ENCODE measurements at regions not wholly inside any gene's neighbourhood (a gene's known extent, or its start where the extent isn't known, plus 50 kb on each side); places are given as distances from the start of the nearest gene placed in this dataset.

DNA sequence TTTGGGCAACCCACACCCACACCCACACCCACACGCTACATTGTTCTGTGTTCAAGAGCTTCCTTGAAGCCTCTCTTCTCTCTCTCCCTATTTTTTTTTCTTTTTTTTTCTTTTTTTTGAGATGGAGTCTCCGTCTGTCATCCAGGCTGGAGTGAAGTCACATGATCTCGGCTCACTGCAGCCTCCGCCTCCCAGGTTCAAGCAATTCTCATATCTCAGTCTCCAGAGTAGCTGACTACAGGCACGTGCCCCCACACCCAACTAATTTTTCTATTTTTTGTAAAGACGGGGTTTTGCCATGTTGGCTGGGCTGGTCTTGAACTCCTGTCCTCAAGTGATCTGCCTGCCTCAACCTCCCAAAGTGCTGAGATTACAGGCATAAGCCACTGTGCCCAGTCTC lies 271.1 kb downstream of the SHQ1 start:
- DNase-seq (ENCODE audit: low spot score in 2 of 2, unreplicated experiment in 2 of 2): no peak
- Mint-ChIP-seq H3K36me3 (no peaks in the 10 kb centered on the region), H3K27me3 (ENCODE audit: low read depth) (no peaks in the 10 kb centered on the region), H3K4me1 (no peaks in the 10 kb centered on the region), H3K27ac (no peak overlapping the region), H3K9me3 (no peaks in the 10 kb centered on the region), H3K4me3 (no peak overlapping the region)
- TF ChIP-seq, protein P1, sequence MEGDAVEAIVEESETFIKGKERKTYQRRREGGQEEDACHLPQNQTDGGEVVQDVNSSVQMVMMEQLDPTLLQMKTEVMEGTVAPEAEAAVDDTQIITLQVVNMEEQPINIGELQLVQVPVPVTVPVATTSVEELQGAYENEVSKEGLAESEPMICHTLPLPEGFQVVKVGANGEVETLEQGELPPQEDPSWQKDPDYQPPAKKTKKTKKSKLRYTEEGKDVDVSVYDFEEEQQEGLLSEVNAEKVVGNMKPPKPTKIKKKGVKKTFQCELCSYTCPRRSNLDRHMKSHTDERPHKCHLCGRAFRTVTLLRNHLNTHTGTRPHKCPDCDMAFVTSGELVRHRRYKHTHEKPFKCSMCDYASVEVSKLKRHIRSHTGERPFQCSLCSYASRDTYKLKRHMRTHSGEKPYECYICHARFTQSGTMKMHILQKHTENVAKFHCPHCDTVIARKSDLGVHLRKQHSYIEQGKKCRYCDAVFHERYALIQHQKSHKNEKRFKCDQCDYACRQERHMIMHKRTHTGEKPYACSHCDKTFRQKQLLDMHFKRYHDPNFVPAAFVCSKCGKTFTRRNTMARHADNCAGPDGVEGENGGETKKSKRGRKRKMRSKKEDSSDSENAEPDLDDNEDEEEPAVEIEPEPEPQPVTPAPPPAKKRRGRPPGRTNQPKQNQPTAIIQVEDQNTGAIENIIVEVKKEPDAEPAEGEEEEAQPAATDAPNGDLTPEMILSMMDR (IDR thresholded peaks at IDR 0.05; ENCODE audit: unreplicated experiment): no peak

DNA sequence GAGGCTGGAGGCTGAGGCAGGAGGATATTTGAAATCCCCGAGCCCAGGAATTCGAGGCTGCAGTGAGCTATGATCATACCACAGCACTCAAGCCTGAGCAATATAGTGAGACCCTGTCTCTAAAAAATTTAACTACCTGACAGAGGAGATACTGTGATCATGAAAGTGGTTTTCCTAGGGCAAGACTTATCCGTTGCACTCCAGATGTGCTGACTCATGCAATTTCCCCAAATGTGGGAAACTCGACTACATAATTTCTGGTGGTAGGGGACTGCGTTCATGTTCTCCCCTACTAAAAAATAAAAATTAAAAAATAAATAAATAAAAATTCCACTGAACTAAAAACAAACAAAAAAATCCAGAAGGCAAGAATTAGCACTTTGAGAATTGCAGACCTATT lies 271.7 kb downstream of the SHQ1 start:
- Mint-ChIP-seq H3K4me3 (no peak overlapping the region), H3K4me1 (no peaks in the 10 kb centered on the region), H3K9me3 (no peaks in the 10 kb centered on the region), H3K27ac (no peak overlapping the region), H3K36me3 (no peaks in the 10 kb centered on the region), H3K27me3 (ENCODE audit: low read depth) (no peaks in the 10 kb centered on the region)
- TF ChIP-seq, protein P1 (IDR thresholded peaks at IDR 0.05; ENCODE audit: unreplicated experiment): no peak
- no peak for DNase-seq (ENCODE audit: low spot score in 2 of 2, unreplicated experiment in 2 of 2)

- H3K4me3 Mint-ChIP-seq: no peak overlapping the region
- no peak for DNase-seq (ENCODE audit: low spot score in 2 of 2, unreplicated experiment in 2 of 2)
- no peak overlapping the region for H3K27ac Mint-ChIP-seq
- H3K4me1 Mint-ChIP-seq: no peaks in the 10 kb centered on the region
- no peaks in the 10 kb centered on the region for H3K9me3 Mint-ChIP-seq
- no peaks in the 10 kb centered on the region for H3K27me3 Mint-ChIP-seq (ENCODE audit: low read depth)
- no peaks in the 10 kb centered on the region for H3K36me3 Mint-ChIP-seq
- TF ChIP-seq, protein P1 (IDR thresholded peaks at IDR 0.05; ENCODE audit: unreplicated experiment): no peak
Measured at GRCh38 chr3:72574144-72574543, 274.1 kb downstream of the SHQ1 start.

DNA sequence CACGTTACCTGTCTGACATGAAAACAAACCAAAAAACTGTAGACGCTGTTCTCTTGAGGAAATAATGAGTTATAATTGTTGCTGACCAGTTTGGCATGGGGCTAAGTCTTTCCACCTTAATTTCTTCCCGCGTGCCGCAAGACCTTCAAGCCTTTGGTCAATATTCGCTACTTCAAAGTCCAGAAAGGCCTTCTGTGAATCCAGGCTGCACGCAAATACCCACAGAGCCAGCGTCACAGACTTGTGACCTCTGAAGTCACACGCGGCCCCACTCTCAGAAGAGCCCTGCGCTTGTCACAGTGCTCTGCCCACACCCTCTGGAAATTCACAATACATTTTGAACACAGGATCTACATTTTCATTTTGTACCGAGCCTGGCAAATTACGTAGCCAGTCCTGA lies 275.2 kb downstream of the SHQ1 start:
- no peak overlapping the region for H3K27ac Mint-ChIP-seq
- no peaks in the 10 kb centered on the region for H3K27me3 Mint-ChIP-seq (ENCODE audit: low read depth)
- TF ChIP-seq, protein P1 (IDR thresholded peaks at IDR 0.05; ENCODE audit: unreplicated experiment): no peak

DNA sequence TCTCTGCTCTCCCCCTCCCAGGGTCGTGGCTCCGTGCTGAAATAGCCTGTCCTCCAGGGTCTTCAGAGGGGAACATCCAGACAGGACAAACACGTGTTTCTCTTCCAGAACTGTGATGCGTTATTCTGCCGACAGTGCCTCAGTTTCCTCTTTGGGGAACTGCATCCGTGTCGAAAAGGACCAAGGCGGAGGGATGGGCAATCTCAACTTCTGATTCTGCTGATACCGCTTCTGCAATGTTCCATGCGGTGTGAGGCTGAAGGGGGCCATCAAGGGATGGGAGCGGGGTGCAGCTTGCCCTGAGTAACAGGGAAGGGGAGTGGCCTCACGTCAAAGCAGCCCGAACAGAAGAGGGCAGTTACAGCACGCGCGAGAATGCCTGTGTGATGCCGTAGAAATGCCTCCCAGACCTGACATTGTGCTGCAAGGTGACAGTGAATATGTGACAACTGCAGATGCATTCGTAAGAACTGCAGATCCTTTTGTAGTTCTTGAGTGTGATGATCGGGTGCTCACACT lies 275.7 kb downstream of the SHQ1 start:
- no peak overlapping the region for H3K4me3 Mint-ChIP-seq
- no peaks in the 10 kb centered on the region for H3K4me1 Mint-ChIP-seq
- DNase-seq (ENCODE audit: low spot score in 2 of 2, unreplicated experiment in 2 of 2): no peak
- H3K27me3 Mint-ChIP-seq (ENCODE audit: low read depth): no peaks in the 10 kb centered on the region
- TF ChIP-seq, protein P1 (IDR thresholded peaks at IDR 0.05; ENCODE audit: unreplicated experiment): no peak
- H3K9me3 Mint-ChIP-seq: no peaks in the 10 kb centered on the region
- no peak overlapping the region for H3K27ac Mint-ChIP-seq
- H3K36me3 Mint-ChIP-seq: no peaks in the 10 kb centered on the region

More for the DNA sequence above, 275.2 kb downstream of the SHQ1 start:
- H3K36me3 Mint-ChIP-seq: no peaks in the 10 kb centered on the region
- H3K4me1 Mint-ChIP-seq: no peaks in the 10 kb centered on the region
- no peak overlapping the region for H3K4me3 Mint-ChIP-seq
- H3K9me3 Mint-ChIP-seq: no peaks in the 10 kb centered on the region
- DNase-seq (ENCODE audit: low spot score in 2 of 2, unreplicated experiment in 2 of 2): no peak

- no peaks in the 10 kb centered on the region for H3K4me1 Mint-ChIP-seq
- no peak overlapping the region for H3K27ac Mint-ChIP-seq
- H3K4me3 Mint-ChIP-seq: no peak overlapping the region
- no peaks in the 10 kb centered on the region for H3K27me3 Mint-ChIP-seq (ENCODE audit: low read depth)
- TF ChIP-seq, protein P1 (IDR thresholded peaks at IDR 0.05; ENCODE audit: unreplicated experiment): no peak
- no peaks in the 10 kb centered on the region for H3K36me3 Mint-ChIP-seq
- no peak for DNase-seq (ENCODE audit: low spot score in 2 of 2, unreplicated experiment in 2 of 2)
- no peaks in the 10 kb centered on the region for H3K9me3 Mint-ChIP-seq
Measured at GRCh38 chr3:72571638-72572114, 276.6 kb downstream of the SHQ1 start.
